ENCODE measurements at regions not wholly inside any gene's neighbourhood (a gene's known extent, or its start where the extent isn't known, plus 50 kb on each side); places are given as distances from the start of the nearest gene placed in this dataset.

DNA sequence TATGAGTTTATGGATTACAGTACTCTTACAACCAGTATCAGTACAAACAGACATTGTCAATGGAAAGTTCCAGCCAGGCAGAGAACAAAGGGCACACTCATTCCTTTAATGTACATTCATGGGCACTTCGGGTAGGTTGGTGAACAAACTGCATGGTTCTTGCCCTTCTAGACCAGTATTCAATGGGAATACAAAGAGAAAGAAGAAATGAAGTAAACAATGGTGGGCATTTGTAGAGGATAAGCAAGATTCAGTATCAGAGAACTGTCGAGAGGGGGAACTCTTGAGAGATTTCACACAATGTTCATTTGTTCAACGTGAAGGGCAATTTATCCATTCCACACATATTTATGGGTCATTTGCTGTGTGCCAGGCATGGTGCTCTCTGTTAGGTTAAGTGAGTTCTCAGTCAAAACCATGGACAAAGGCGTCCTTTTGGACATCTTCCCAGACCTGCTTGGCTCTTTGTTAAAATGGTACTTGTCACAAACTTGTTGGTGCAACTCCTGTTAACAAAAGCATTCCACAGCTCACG lies 714.8 kb downstream of the DHX35 start:
- in situ Hi-C loops (cut with MboI; ENCODE audit: low sequenced_read_pairs): no loop called here

DNA sequence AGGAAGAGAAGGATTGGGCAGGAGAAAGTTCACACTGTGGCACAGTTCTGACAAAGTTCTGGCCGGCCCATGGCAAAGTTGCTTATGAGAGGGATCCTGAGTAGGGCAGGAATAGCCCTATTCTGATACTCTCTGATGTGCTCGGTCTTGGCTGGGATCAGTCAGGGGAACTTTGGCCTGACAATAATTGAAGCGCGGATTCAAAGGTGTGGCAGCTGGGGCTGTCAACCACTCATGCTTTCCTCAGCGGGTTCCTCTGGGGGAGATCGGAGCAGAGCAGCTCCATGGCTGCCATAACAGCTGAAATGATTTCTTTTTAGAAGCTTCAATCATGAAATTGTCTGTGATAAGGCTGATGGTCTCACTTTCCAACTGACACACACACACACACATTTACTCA lies 714.1 kb downstream of the DHX35 start:
- in situ Hi-C loops (cut with MboI; ENCODE audit: low sequenced_read_pairs): no loop called here

DNA sequence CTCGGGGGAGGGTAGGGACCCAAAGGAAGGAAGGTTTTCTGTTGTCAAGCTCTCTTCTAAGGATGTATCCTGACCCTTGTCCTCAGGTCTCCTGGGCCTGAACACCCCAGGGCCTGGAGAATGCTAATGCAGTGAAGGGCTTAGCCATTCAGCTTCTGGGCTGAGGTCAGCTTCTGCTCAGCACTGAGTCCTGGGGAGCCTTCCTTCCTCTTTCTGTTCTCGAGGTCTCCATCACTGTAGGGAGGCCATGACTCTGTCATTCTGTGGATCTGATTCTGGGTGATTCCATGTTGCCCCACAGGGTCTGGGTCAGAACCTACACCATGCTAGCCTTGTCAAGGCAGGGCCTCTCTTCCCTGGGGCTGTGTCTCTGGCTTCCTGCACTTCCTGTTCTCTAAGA lies 712.7 kb downstream of the DHX35 start:
- in situ Hi-C loops (cut with MboI; ENCODE audit: low sequenced_read_pairs): no loop called here

DNA sequence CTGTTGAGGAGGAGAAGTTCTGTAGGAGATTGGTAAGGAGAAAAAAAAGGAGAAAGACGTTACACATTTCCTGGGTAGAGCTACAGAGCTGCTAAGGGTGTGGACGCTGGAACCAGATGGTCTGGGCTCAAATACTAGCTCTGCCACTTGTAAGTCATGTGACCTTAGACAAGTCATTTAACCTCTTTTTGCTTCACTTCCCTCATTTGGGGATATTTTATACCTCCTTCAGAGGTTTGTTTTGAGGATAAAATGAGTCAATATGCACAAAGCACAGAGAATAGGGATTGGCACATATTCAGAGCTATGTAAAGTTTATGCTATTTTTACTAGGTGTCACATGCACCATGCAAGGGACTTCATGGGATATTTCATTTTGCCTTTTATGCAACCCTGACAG lies 708.8 kb downstream of the DHX35 start:
- in situ Hi-C loops (cut with MboI; ENCODE audit: low sequenced_read_pairs): no loop called here

DNA sequence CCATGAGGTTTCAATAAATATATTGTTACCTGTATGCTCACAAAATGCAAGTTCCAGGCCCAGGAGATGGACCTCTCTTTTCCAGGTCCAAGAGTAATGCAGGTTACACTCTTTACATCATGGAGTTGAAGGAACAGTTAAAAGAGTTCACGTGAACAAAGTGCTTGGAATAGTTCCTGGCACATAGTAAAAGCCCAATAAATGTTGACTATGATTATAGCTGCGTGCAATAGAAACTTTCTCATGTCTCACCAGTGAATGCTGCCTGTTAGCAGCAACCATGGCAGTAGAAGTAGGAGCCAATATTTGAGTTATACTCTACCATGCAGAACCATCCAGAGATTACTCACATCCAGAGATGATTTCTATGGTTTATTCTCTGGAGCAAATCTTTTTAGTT lies 707.5 kb downstream of the DHX35 start:
- in situ Hi-C loops (cut with MboI; ENCODE audit: low sequenced_read_pairs): no loop called here

DNA sequence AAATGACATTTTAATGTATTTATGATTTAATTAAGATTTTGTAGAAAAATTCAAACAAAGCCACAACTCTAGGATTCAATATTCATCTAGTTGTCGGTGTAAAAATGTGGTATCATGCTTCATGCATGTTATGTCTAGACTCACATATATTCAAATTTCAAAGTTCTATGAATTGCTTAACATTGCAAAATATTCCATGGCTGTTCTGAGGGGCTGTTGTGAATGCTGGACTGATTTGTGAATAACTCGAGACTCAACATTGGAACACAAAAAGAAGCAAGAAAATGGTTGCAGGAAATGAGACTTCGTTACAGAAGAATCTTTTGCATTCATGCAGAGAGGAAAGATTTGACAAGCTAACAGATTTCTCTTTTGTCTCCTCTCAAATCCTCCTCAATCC lies 705.9 kb downstream of the DHX35 start:
- in situ Hi-C loops (cut with MboI; ENCODE audit: low sequenced_read_pairs): no loop called here

DNA sequence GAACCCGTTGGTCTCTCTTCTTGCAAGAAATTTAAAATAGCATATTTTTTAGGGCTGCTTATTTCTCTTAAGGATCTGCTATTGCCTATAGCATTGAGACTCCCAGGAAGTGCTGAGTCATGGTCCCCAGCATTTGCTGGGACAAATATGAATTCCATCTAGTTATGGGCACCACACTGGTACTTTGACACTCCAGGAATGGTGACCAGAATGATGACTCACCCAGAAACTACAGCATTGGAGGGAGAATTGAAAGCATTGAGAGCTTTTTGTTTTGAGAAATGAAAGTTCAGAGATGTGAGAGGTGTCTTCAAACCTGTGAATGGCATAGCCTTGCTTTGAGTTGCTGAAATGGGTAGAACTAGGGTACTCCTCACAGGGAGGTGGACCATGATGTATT lies 699.7 kb downstream of the DHX35 start:
- in situ Hi-C loops (cut with MboI; ENCODE audit: low sequenced_read_pairs): no loop called here

DNA sequence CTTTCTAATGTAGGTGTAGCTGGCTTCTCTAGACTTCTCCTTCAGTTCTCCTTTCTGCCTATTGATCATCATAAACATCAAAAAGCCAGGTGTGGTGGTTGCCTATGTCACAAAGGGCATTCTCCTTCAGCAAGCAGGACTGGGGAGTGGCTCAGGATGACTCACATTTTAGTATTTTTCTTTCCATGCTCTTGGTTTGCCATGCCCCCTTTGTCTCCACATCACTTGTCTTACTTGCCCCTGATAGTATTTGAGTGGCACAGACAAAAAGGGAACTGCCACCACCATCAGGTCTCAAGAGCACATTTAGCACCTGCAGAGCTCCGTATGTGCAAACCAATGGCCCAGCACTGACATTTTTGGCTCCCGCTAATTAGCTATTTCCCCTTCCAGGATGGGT lies 698.8 kb downstream of the DHX35 start:
- in situ Hi-C loops (cut with MboI; ENCODE audit: low sequenced_read_pairs): no loop called here

DNA sequence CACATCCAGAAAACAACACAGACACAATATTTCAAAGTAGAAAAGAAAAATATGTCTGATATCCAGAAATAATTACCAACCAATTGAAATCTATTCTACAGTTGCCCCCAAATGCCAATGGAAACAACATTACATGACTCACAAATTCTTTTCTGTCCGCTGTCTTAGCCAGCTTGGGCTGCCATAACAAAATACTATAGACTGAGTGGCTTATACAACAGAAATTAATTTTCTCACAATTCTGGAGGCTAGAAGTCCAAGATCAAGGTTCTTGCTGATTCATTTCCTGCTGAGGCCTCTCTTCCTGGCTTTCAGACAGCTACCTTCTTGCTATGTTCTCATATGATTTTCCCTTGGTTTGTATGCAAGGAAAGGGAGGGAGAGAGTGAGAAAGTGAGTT lies 698.1 kb downstream of the DHX35 start:
- in situ Hi-C loops (cut with MboI; ENCODE audit: low sequenced_read_pairs): no loop called here

DNA sequence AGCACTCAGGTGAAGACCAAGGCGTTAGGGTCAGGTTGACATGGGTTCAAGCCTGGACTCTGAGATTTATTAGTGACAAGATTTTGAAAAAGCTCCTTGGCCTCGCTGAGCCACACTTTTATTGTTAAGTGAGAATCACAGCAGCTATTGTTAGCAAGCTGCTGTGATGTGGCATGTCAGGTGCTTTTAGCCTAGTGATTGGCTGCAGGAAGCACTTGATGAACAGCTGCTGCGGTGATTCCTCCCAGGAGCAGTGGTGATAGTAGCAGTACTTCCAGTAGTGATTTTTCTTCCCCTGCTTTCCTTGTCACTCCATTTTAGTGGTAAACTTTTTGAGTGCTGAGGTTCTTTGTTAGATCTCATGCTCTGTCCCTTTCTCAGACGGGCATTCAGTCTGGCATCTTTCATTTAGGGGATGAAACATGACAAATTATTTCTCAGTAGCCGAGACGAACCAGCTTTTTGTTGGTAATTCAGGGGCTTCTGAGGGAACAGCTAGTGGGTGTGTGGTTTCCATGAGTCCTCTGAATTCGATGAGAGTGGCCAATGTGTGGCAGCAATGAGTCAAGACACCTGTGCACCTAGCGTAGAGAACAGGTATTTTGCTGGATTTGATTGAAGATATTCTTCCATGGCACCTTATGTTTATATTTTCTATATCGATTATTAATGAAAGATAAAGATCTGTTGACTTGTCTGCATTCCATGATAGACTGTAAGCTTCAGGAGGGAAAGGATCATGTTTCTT lies 696.7 kb downstream of the DHX35 start:
- in situ Hi-C loops (cut with MboI; ENCODE audit: low sequenced_read_pairs): no loop called here

DNA sequence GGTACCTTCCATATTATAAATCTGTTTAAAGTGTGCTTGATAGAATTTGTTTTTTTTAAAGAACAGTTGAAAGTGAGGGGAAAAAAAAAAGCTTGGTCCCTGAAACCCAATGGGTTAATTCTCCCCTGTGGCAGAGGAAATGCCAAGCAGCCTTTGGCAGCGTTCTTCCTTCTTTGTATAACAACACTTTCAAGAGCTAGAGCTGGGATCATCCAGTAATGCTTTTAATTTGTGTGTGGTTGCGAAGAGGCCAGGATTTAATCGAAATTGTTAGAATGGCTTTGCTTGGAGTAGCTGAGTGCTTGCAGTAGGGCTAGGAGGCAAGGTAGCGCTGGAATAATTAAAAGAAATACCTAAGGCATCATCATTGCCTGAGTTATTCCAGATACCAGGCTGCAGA lies 692.0 kb downstream of the DHX35 start:
- in situ Hi-C loops (cut with MboI; ENCODE audit: low sequenced_read_pairs): no loop called here

DNA sequence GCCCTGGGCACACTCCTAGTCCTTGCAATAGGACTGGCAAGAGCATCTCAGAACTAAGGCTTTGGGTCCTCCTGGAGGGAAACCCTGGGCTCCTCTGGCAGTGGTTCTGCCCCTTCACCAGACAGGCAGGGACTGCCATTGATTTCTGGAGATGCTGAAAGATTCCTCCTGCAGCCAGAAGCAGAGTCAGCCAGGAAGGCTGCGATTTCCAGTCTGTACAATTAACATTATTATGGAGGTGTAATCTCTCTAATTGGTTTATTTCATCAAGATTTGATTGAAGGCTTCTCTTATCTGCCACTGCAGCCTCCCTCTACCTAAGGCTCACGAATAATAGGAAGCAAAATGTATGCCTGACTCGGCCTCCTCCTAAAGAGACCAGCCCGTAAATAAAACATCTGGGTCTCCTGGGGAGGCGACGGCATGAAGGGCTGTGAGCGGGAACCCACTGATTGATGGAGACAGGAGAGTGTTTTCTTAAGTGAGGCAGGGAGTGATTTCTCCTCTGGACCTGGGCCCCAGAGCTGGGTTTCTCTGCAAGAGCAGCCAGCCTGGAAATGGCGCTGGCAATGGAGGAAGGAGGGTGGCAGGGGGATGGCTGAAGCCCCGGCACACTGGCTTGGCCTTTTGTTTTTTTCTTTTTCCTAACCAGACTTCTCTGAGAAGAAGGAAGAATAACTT lies 689.6 kb downstream of the DHX35 start:
- in situ Hi-C loops (cut with MboI; ENCODE audit: low sequenced_read_pairs): no loop called here

DNA sequence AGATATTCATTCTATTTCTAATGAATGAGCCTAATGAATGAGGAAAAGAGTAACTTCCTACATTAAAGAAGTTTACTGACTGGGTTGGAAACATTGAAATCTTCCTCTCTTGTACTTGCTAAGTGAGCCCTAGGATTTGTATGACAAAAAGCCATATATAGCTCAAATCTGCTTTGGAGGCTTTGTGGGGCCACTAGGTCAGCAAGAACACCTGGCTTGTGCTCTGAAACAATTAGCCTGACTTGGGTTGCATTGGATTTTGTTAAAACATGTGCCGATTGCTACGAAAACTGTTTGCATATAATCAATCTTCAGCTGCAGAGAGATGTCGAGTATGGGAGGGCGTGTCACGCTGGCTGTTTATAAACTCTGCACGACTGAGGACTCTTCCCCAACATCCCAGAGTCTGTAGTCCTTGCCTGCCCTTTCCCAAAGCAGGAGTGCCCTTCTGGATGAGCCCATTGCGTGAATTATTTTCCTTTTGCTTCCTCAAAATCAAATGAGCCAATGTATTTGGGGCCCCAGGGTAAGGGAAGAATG lies 684.8 kb downstream of the DHX35 start:
- in situ Hi-C loops (cut with MboI; ENCODE audit: low sequenced_read_pairs): no loop called here

DNA sequence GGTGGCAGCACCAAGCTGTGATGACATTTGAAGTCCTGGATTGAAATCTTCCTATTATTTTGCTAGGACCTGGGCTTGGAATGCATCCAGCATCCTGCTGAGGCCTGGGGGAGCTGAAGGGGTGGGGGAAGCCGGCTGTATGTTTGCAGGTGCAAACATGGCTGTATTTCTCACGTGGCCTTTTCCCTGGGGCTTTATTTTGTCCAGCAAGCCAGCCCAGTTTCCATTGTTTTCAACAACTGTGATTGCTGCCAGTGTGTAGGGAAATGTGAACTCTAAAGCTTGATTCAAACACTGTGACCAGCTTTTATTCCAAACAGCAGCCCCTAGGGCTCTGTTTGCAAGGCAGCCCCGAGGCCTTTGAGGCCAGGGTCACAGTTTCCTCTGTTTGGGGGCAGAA lies 683.0 kb downstream of the DHX35 start:
- in situ Hi-C loops (cut with MboI; ENCODE audit: low sequenced_read_pairs): no loop called here

DNA sequence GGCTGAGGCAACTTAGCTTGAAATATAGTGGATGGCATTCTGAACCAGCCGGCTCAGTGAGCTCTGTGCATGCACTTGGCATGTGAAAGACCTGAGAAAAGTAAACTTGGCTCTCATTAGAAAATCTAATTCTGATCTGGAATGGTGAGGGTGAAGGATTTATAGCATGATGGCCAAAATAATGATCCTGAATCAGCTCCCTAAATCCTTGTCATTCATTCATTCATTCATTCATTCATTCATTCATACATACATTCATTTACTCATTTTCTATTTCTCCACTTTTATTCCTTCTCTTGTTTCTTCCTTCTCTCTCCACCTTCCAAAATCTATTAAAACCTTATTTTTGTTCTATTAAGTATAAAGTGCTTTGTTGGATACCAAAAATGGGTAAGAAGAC lies 681.1 kb downstream of the DHX35 start:
- in situ Hi-C loops (cut with MboI; ENCODE audit: low sequenced_read_pairs): no loop called here

DNA sequence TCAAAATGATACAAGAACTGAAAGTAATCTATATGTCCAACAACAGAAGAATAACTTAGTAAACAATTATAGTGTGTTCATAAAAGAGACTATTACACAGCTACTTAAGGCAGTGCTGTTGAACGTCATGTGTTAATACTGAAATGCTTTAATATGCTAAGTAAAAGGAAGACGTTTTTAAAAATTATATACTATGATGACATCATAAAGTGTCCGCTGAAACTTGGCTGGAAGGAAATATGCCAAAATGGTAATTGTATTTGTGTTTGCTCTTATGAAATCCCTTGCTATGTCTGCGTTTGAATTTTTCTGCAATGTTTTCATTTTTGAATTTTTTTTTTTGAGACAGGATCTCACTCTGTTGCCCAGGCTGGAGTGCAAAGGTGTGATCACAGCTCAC lies 679.3 kb downstream of the DHX35 start:
- in situ Hi-C loops (cut with MboI; ENCODE audit: low sequenced_read_pairs): no loop called here

DNA sequence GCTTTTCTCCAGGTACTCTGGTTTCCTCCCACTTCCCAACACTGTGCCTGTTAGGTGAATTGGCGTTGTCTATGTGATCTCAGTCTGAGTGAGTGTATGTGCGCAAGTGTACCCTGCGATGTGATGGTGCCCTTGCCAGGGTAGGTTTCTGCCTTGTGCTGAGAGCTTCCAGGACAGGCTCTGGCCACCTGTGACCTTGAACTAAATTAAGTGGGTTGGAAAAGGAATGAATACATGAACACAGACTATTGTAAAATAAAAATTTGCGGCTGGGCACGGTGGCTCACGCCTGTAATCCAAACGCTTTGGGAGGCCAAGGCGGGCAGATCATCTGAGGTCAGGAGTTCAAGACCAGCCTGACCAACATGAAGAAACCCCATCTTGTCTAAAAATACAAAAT lies 678.0 kb downstream of the DHX35 start:
- in situ Hi-C loops (cut with MboI; ENCODE audit: low sequenced_read_pairs): no loop called here

DNA sequence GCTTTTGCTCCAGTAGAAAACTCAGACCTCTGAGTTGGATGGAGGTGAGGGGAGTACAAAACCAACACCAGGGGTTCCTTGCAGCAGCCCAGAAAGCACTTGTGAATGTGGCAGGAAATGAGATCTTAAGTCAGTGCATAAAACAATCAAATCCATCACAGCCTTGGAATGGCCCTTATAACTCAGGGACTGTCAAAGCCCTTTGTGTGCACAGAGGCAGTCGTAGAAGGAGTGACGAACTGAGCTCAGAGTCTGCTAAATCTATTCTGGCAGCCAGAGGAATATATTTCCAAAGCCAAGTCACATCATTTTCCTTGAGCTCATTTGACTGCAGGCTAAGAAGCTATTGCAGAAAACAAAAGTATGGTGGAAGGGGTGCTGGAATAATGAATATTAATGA lies 676.6 kb downstream of the DHX35 start:
- in situ Hi-C loops (cut with MboI; ENCODE audit: low sequenced_read_pairs): no loop called here

DNA sequence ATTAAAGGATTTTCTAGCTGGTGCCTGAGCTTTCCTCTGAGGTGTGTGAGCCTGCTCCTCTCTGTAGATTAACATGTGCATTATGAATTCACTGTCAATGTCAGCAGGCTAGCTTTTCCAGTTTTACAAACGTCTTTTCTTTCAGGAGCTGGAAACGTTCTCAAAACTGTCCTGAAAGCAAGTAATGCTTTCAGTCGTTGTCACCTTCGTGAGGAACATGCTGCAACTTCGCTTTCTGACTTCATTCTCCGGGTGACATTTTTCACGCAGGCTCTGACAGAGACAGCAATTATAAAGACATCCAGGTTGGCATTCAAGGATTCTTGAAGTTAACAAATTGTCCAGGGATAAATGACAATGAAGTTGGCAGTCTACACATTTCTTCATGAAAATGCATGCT lies 671.5 kb downstream of the DHX35 start:
- in situ Hi-C loops (cut with MboI; ENCODE audit: low sequenced_read_pairs): no loop called here

DNA sequence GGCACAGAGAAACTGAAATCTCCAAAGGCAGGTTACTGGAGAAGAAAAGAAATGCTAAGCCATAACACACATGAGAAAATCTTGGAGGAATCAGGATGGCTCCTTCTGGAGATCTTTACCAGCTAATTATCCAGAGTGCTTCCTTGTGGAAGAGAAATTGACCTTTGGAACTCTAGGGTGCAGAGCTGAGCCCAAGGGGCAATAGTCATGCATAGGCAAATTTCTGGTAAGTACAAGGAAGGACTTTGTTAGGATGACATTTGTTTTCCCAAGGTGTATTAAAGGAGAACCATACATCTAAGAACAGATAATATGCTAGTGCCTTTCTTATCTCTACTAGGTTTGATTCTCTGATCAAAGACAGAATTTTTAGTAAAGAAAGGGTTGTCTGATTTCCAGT lies 670.6 kb downstream of the DHX35 start:
- in situ Hi-C loops (cut with MboI; ENCODE audit: low sequenced_read_pairs): no loop called here

DNA sequence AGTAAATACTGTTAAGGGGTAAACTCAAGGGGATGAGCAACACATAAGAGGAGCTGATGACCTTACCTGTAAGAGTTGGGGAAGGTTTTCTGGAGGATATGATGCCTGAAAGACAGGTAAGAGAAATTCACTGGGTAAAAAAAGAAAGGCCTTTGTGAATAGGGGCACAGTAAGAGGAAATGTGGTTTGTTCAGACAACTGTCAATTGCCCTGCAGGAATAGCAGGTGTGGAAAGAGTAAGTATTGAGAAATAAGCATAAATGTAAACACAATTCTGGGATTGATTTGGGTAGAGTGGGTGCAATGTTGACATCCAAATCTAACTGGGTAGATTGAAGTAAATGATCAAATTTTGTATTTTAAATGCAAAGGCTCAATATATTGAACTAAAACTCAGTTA lies 670.0 kb downstream of the DHX35 start:
- in situ Hi-C loops (cut with MboI; ENCODE audit: low sequenced_read_pairs): no loop called here

DNA sequence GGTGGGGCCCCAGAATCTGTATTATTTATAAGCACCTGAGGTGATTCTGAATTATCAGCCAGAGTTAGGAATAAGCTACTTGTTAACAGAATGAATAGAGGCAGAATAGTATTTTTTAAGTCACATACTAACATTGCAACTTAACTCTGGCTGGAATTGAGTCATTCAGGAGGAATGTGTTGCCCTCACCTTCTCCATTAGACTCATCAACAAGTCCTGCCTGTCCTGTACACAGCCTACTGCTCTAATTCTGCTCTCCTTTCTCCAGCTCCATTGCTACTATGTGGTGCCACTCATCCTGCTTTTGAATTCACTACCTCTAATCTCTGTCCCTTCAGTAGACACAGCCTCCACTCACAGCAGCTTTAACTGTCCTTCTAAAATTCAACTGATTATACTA lies 669.4 kb downstream of the DHX35 start:
- in situ Hi-C loops (cut with MboI; ENCODE audit: low sequenced_read_pairs): no loop called here
